ENCODE measurements at regions not wholly inside any gene's neighbourhood (a gene's known extent, or its start where the extent isn't known, plus 50 kb on each side); places are given as distances from the start of the nearest gene placed in this dataset.

GRCh38 chr10:21092683-21093524, 195.8 kb upstream of the NEBL start:
- Histone ChIP-seq H3K4me3 (no peak overlapping the region), H3K4me1 (no peaks in the 10 kb centered on the region), H3K27me3 (no peaks in the 10 kb centered on the region), H3K9me3 (no peaks in the 10 kb centered on the region), H3K36me3 (no peaks in the 10 kb centered on the region), H3K27ac (no peak overlapping the region)
- TF ChIP-seq CTCF (IDR thresholded peaks at IDR 0.05) (no peak), POLR2A (IDR thresholded peaks at IDR 0.05) (no peak)
- DNase-seq: no peak

- no peak for DNase-seq
- H3K27me3 ChIP-seq: no peaks in the 10 kb centered on the region
- H3K4me1 ChIP-seq: no peaks in the 10 kb centered on the region
- no peaks in the 10 kb centered on the region for H3K36me3 ChIP-seq
- no peak for TF ChIP-seq CTCF (IDR thresholded peaks at IDR 0.05)
- TF ChIP-seq POLR2A (IDR thresholded peaks at IDR 0.05): no peak
- no peak overlapping the region for H3K4me3 ChIP-seq
- H3K27ac ChIP-seq: no peak overlapping the region
- no peaks in the 10 kb centered on the region for H3K9me3 ChIP-seq
Measured at GRCh38 chr10:21090609-21091082, 193.5 kb upstream of the NEBL start.

- no peak for TF ChIP-seq CTCF (IDR thresholded peaks at IDR 0.05)
- no peak for TF ChIP-seq POLR2A (IDR thresholded peaks at IDR 0.05)
- Histone ChIP-seq H3K4me1 (no peaks in the 10 kb centered on the region), H3K9me3 (no peaks in the 10 kb centered on the region), H3K27me3 (no peaks in the 10 kb centered on the region), H3K27ac (no peak overlapping the region), H3K4me3 (no peak overlapping the region), H3K36me3 (no peaks in the 10 kb centered on the region)
- DNase-seq: no peak
Measured at GRCh38 chr10:21087476-21087875, 190.4 kb upstream of the NEBL start.

- Histone ChIP-seq H3K4me1 (no peaks in the 10 kb centered on the region), H3K27me3 (no peaks in the 10 kb centered on the region), H3K9me3 (no peaks in the 10 kb centered on the region), H3K4me3 (no peak overlapping the region), H3K27ac (no peak overlapping the region), H3K36me3 (no peaks in the 10 kb centered on the region)
- TF ChIP-seq CTCF (IDR thresholded peaks at IDR 0.05): no peak
- no peak for TF ChIP-seq POLR2A (IDR thresholded peaks at IDR 0.05)
- no peak for DNase-seq
Measured at GRCh38 chr10:21084700-21085099, 187.6 kb upstream of the NEBL start.

GRCh38 chr10:21083861-21084260, 186.8 kb upstream of the NEBL start:
- peaks cover 0 to 5% (median 0%) of the 10 kb centered on the region in 4 donors for H3K4me1 ChIP-seq
- H3K4me3 ChIP-seq: no peak overlapping the region
- no peaks in the 10 kb centered on the region for H3K9me3 ChIP-seq
- H3K27ac ChIP-seq: no peak overlapping the region
- H3K27me3 ChIP-seq: no peaks in the 10 kb centered on the region
- TF ChIP-seq CTCF (IDR thresholded peaks at IDR 0.05) (no peak), POLR2A (IDR thresholded peaks at IDR 0.05) (no peak)
- no peak for DNase-seq
- H3K36me3 ChIP-seq: no peaks in the 10 kb centered on the region

All from Peyer's patch (tissue), 4 donors.